Gastroesophageal sphincter (tissue), 3 donors: ENCODE measurements at regions not wholly inside any gene's neighbourhood (a gene's known extent, or its start where the extent isn't known, plus 50 kb on each side); places are given as distances from the start of the nearest gene placed in this dataset.

ENCODE experiments used
- POLR2A ChIP-seq, 2 donors: fragments of 450-650 bp; IDR thresholded peaks; one replicate each; pipeline ENCODE4 v1.6.1; 2017; ENCODE audit warnings: antibody characterized with exemption in 2 of 2, mild to moderate bottlenecking in 2 of 2, moderate library complexity in 1 of 2
- TF ChIP-seq, protein P1 (sequence below), 4 experiments: fragments of 200-600 bp in 2 of 4; fragments of 450-650 bp in 2 of 4; sonication (generic) in 1 of 4; IDR thresholded peaks; one replicate each; pipeline ENCODE4 v1.5.1; 2017 to 2019; ENCODE audit warnings: antibody characterized with exemption in 4 of 4, mild to moderate bottlenecking in 2 of 4, moderate library complexity in 2 of 4

DNA sequence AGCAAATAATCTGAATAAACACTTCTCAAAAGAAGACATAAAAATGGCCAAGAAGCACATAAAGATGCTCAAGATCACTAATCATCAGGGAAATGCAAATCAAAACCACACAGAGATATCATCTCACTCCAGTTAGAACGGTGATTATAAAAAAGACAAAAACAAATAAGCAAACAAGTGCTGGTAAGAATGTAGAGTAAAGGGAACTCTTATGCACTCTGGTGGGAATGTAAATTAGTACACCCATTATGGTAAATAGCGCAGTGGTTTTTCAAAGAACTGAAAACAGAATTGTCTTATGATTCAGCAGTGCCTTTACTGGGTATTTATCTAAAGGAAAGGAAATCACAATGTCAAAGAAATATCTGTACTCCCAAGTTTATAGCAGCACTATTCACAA, 343.2 kb downstream of the HAPSTR1 start:
- TF ChIP-seq, protein P1, sequence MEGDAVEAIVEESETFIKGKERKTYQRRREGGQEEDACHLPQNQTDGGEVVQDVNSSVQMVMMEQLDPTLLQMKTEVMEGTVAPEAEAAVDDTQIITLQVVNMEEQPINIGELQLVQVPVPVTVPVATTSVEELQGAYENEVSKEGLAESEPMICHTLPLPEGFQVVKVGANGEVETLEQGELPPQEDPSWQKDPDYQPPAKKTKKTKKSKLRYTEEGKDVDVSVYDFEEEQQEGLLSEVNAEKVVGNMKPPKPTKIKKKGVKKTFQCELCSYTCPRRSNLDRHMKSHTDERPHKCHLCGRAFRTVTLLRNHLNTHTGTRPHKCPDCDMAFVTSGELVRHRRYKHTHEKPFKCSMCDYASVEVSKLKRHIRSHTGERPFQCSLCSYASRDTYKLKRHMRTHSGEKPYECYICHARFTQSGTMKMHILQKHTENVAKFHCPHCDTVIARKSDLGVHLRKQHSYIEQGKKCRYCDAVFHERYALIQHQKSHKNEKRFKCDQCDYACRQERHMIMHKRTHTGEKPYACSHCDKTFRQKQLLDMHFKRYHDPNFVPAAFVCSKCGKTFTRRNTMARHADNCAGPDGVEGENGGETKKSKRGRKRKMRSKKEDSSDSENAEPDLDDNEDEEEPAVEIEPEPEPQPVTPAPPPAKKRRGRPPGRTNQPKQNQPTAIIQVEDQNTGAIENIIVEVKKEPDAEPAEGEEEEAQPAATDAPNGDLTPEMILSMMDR (IDR thresholded peaks at IDR 0.05), result no peak
- TF ChIP-seq POLR2A (IDR thresholded peaks at IDR 0.05), result no peak
